Sigmoid colon (tissue), 6 donors: ENCODE measurements at regions not wholly inside any gene's neighbourhood (a gene's known extent, or its start where the extent isn't known, plus 50 kb on each side); places are given as distances from the start of the nearest gene placed in this dataset.

ENCODE experiments used
- DNase-seq: peaks from one replicate; pipeline ENCODE4 v3.0.0-alpha.2; 2019
- H3K27ac ChIP-seq, 4 donors: fragments of 200-600 bp; sonication (generic); one replicate each; pipeline ENCODE4 v1.5.1; 2016 to 2019; ENCODE audit warnings: mild to moderate bottlenecking in 1 of 4
- H3K27me3 ChIP-seq, 3 donors: fragments of 200-600 bp; sonication (generic); one replicate each; pipeline ENCODE4 v1.5.1; 2019; ENCODE audit warnings: mild to moderate bottlenecking in 1 of 3
- H3K36me3 ChIP-seq, 4 donors: fragments of 200-600 bp; sonication (generic); one replicate each; pipeline ENCODE4 v1.5.1; 2016 to 2019
- H3K4me1 ChIP-seq, 4 donors: fragments of 200-600 bp; sonication (generic); one replicate each; pipeline ENCODE4 v1.5.1; 2017 to 2019
- H3K4me3 ChIP-seq, 4 donors: fragments of 200-600 bp; sonication (generic); one replicate each; pipeline ENCODE4 v1.5.1; 2017 to 2019; ENCODE audit warnings: mild to moderate bottlenecking in 2 of 4, moderate library complexity in 1 of 4
- H3K9me3 ChIP-seq, 4 donors: fragments of 200-600 bp in 3 of 4; sonication (generic) in 3 of 4; one replicate each; pipeline versions ENCODE4 v1.5.1 to v1.6.1; 2013 to 2019
- EP300 ChIP-seq, 4 donors: sonication (generic); formaldehyde crosslinking; IDR thresholded peaks; one replicate each; pipeline ENCODE4 v1.6.1; 2017; ENCODE audit warnings: antibody characterized with exemption in 4 of 4
- POLR2A ChIP-seq, 2 donors: fragments of 450-650 bp; IDR thresholded peaks; one replicate each; pipeline ENCODE4 v1.6.1; 2016; ENCODE audit warnings: antibody characterized with exemption in 2 of 2, mild to moderate bottlenecking in 2 of 2, moderate library complexity in 2 of 2
- POLR2AphosphoS5 ChIP-seq, 4 donors: sonication (generic); formaldehyde crosslinking; IDR thresholded peaks; one replicate each; pipeline ENCODE4 v1.6.1; 2017; ENCODE audit warnings: antibody characterized with exemption in 4 of 4
- WGBS, 2 donors: extraction: QIAGEN DNeasy Blood & Tissue Kit; methylation state at CpG; one replicate each; pipeline ENCODE4 v1.1.7; 2013; 5-methylcytosine and 5-hydroxymethylcytosine counted together
- intact Hi-C: fragments of 100-400 bp; cut with DNase I; formaldehyde crosslinking; loops from one replicate; pipeline ENCODE4 v1.15.1; 2023
- TF ChIP-seq, protein P1 (sequence below), 4 experiments: fragments of 450-650 bp in 3 of 4; fragments of 200-600 bp in 1 of 4; IDR thresholded peaks; one replicate each; pipeline ENCODE4 v1.5.1; 2016 to 2019; ENCODE audit warnings: antibody characterized with exemption in 4 of 4, mild to moderate bottlenecking in 3 of 4, moderate library complexity in 2 of 4
- donor health status: healthy with polysubstance abuse.
- donor health status: healthy.

- Histone ChIP-seq H3K4me1 (no peaks in the 10 kb centered on the region), H3K36me3 (no peaks in the 10 kb centered on the region), H3K27me3 (no peaks in the 10 kb centered on the region), H3K4me3 (no peak overlapping the region), H3K27ac (no peak overlapping the region), H3K9me3 (no peaks in the 10 kb centered on the region)
- TF ChIP-seq, protein P1, sequence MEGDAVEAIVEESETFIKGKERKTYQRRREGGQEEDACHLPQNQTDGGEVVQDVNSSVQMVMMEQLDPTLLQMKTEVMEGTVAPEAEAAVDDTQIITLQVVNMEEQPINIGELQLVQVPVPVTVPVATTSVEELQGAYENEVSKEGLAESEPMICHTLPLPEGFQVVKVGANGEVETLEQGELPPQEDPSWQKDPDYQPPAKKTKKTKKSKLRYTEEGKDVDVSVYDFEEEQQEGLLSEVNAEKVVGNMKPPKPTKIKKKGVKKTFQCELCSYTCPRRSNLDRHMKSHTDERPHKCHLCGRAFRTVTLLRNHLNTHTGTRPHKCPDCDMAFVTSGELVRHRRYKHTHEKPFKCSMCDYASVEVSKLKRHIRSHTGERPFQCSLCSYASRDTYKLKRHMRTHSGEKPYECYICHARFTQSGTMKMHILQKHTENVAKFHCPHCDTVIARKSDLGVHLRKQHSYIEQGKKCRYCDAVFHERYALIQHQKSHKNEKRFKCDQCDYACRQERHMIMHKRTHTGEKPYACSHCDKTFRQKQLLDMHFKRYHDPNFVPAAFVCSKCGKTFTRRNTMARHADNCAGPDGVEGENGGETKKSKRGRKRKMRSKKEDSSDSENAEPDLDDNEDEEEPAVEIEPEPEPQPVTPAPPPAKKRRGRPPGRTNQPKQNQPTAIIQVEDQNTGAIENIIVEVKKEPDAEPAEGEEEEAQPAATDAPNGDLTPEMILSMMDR (IDR thresholded peaks at IDR 0.05): no peak
- TF ChIP-seq POLR2AphosphoS5 (IDR thresholded peaks at IDR 0.05): no peak
- intact Hi-C loops: no loop called here
- DNase-seq: no peak
These were observed 74.9 kb upstream of the NEUROD1 start for GRCh38 chr2:181755181-181755580.

DNA sequence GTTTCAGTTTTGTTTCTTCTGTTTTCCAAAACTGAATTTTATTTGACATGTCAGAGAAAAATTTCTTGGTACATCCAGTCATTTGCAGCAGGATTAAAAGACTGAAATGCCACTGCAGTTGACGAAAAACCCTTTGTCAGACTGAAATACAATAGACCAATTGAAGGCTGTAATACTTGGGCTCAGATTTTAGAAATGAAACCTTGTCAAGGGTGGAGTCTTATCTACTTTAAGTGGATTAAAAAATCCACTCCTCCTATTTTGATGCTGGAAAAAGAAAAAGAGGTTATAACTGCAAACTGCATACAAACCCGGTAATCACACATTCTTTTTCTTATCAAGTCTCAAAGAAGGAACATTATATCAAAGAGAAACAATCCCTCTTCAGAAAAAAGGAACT is 80.2 kb upstream of the NEUROD1 start:
- H3K4me3 ChIP-seq: no peak overlapping the region
- TF ChIP-seq POLR2AphosphoS5 (IDR thresholded peaks at IDR 0.05) (no peak), EP300 (IDR thresholded peaks at IDR 0.05) (no peak), POLR2A (IDR thresholded peaks at IDR 0.05) (no peak)
- TF ChIP-seq, protein P1 (IDR thresholded peaks at IDR 0.05): no peak
- 49 to 65% methylated on average over 2 of the region's 2 CpGs for WGBS, 2 donors

DNA sequence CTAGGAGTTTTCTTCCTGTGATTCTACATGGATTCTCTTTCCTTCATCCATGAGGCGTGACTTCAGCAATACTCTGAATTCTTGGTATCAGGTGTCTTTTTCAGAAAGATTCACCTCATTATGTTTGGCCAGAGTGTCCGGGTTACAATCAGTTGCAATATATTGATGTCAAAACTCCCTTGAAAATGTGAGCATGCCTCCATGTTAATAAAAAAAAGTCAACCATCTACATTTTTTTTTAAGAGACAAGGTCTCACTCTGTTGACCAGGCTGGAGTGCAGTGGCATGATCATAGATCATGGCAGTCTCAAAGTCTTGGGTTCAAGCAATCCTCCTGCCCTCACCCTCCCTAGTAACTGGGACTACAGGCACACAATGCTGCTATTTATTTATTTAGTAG is 80.9 kb upstream of the NEUROD1 start:
- no peaks in the 10 kb centered on the region for H3K36me3 ChIP-seq
- TF ChIP-seq, protein P1 (IDR thresholded peaks at IDR 0.05): no peak
- TF ChIP-seq EP300 (IDR thresholded peaks at IDR 0.05) (no peak), POLR2A (IDR thresholded peaks at IDR 0.05) (no peak), POLR2AphosphoS5 (IDR thresholded peaks at IDR 0.05) (no peak)
- WGBS, 2 donors: 93 to 94% methylated on average over 2 of the region's 2 CpGs
- no peak overlapping the region for H3K4me3 ChIP-seq
- H3K27me3 ChIP-seq: no peaks in the 10 kb centered on the region
- H3K4me1 ChIP-seq: no peaks in the 10 kb centered on the region
- H3K9me3 ChIP-seq: no peaks in the 10 kb centered on the region
- H3K27ac ChIP-seq: no peak overlapping the region
- intact Hi-C loops: no loop called here
- DNase-seq: no peak

More for the DNA sequence above, 80.2 kb upstream of the NEUROD1 start:
- Histone ChIP-seq H3K9me3 (no peaks in the 10 kb centered on the region), H3K36me3 (no peaks in the 10 kb centered on the region), H3K4me1 (no peaks in the 10 kb centered on the region), H3K27ac (no peak overlapping the region), H3K27me3 (no peaks in the 10 kb centered on the region)
- DNase-seq: no peak
- intact Hi-C loops: no loop called here

DNA sequence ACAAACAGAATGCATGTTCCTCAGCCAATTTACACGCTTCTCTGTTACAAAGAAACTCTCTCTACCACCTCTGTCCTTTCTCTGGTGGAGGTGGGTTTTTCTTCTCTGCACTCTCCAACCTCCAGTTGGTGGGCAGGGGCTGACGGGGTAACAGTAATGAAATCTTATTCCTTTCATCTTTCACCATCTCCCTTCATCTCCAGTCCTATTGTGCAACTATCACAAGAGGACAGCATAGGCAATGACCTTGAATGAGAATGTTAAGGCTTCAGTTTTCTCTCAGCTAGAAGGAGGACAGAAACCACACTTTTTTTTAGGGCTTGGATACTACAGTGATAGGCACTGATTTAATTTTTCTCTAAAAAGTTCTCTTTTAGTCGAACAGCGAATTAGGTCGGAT is 81.7 kb upstream of the NEUROD1 start:
- no peak for DNase-seq
- Histone ChIP-seq H3K9me3 (no peaks in the 10 kb centered on the region), H3K4me1 (no peaks in the 10 kb centered on the region), H3K36me3 (no peaks in the 10 kb centered on the region), H3K4me3 (no peak overlapping the region), H3K27me3 (no peaks in the 10 kb centered on the region), H3K27ac (no peak overlapping the region)
- 88% methylated on average over 5 of the region's 5 CpGs for WGBS, 2 donors
- intact Hi-C loops: no loop called here
- TF ChIP-seq POLR2AphosphoS5 (IDR thresholded peaks at IDR 0.05) (no peak), EP300 (IDR thresholded peaks at IDR 0.05) (no peak), POLR2A (IDR thresholded peaks at IDR 0.05) (no peak)
- TF ChIP-seq, protein P1 (IDR thresholded peaks at IDR 0.05): no peak

DNA sequence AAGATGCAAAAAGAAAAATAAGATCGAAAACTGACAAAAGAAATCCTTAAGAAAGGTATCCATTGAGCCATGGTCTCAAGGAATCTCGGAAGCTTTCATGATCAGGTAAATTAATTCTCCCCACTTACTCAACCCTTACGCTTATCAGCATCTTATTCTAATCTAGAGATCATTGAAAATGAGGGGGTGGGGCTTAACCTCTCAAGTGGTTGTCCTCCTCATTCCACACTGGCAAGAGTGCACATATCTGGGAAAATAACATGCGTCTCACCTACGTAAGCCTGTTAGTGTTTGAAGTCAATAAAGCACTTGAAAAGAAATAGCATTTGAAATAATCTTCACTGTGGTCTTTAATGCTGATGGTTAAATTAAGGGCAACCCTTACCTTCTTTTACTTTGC is 82.5 kb upstream of the NEUROD1 start:
- intact Hi-C loops: no loop called here

More for the DNA sequence above, 82.5 kb upstream of the NEUROD1 start:
- TF ChIP-seq POLR2A (IDR thresholded peaks at IDR 0.05) (no peak), POLR2AphosphoS5 (IDR thresholded peaks at IDR 0.05) (no peak), EP300 (IDR thresholded peaks at IDR 0.05) (no peak)
- TF ChIP-seq, protein P1 (IDR thresholded peaks at IDR 0.05): no peak
- 85 to 96% methylated on average over 5 of the region's 5 CpGs for WGBS, 2 donors
- Histone ChIP-seq H3K36me3 (no peaks in the 10 kb centered on the region), H3K4me1 (no peaks in the 10 kb centered on the region), H3K27ac (no peak overlapping the region), H3K9me3 (no peaks in the 10 kb centered on the region), H3K27me3 (no peaks in the 10 kb centered on the region), H3K4me3 (no peak overlapping the region)
- DNase-seq: no peak
